Liver (tissue), 8 donors: ENCODE measurements at regions not wholly inside any gene's neighbourhood (a gene's known extent, or its start where the extent isn't known, plus 50 kb on each side); places are given as distances from the start of the nearest gene placed in this dataset.
A peak's percentile ranks its signal among the peaks of the same experiment; 100 is the strongest.

ENCODE experiments used
- DNase-seq: peaks from one replicate; pipeline ENCODE4 v3.0.0-alpha.2; 2017; ENCODE audit warnings: low spot score
- H3K27ac ChIP-seq, 2 donors: one replicate each; pipeline ENCODE4 v1.7.0; 2013; ENCODE audit warnings: inconsistent platforms in 2 of 2, low read length in 2 of 2, control low read depth in 1 of 2, low read depth in 1 of 2, mild to moderate bottlenecking in 1 of 2
- H3K27me3 ChIP-seq, 4 donors: one replicate each; pipeline versions ENCODE4 v1.6.1 to v1.7.0; 2013; ENCODE audit warnings: low read length in 3 of 4, inconsistent platforms in 1 of 4, mild to moderate bottlenecking in 1 of 4, moderate library complexity in 1 of 4; ENCODE audit not compliant: control insufficient read depth in 4 of 4, insufficient read depth in 4 of 4
- H3K36me3 ChIP-seq, 4 donors: one replicate each; pipeline versions ENCODE4 v1.6.1 to v1.7.0; 2013; ENCODE audit warnings: low read length in 3 of 4, mild to moderate bottlenecking in 3 of 4, low read depth in 1 of 4, moderate library complexity in 1 of 4; ENCODE audit not compliant: control insufficient read depth in 4 of 4, insufficient read depth in 3 of 4
- H3K4me1 ChIP-seq, 4 donors: one replicate each; pipeline versions ENCODE4 v1.6.1 to v1.7.0; 2013; ENCODE audit warnings: low read length in 3 of 4, mild to moderate bottlenecking in 3 of 4, moderate library complexity in 1 of 4; ENCODE audit not compliant: control insufficient read depth in 4 of 4, insufficient read depth in 4 of 4
- H3K4me3 ChIP-seq, 3 donors: one replicate each; pipeline versions ENCODE4 v1.6.1 to v1.7.0; 2013; ENCODE audit warnings: low read length in 3 of 3, control low read depth in 1 of 3, low read depth in 1 of 3, mild to moderate bottlenecking in 1 of 3
- H3K9ac ChIP-seq, 2 donors: one replicate each; pipeline ENCODE4 v1.7.0; 2013; ENCODE audit warnings: low read length in 2 of 2, mild to moderate bottlenecking in 2 of 2, moderate library complexity in 2 of 2, control low read depth in 1 of 2, low read depth in 1 of 2
- H3K9me3 ChIP-seq, 4 donors: one replicate each; pipeline versions ENCODE4 v1.6.1 to v1.7.0; 2013; ENCODE audit warnings: low read length in 3 of 4; ENCODE audit not compliant: control insufficient read depth in 4 of 4
- ATF3 ChIP-seq: IDR thresholded peaks from 2 replicates; pipeline ENCODE4 v1.6.1; 2016; ENCODE audit warnings: antibody characterized with exemption
- CTCF ChIP-seq: fragments of 150-350 bp; IDR thresholded peaks from 2 replicates; pipeline ENCODE4 v1.5.1; 2017; ENCODE audit warnings: improper control_type of control experiment, low read depth, low read length; ENCODE audit not compliant: missing input control
- EGR1 ChIP-seq, 2 donors: IDR thresholded peaks; 2 replicates each; pipeline ENCODE4 v1.6.1; 2016 to 2018; ENCODE audit warnings: antibody characterized with exemption in 2 of 2, low read depth in 2 of 2
- FOXA1 ChIP-seq: IDR thresholded peaks from 2 replicates; pipeline ENCODE4 v1.6.1; 2016; ENCODE audit warnings: antibody characterized with exemption
- GABPA ChIP-seq, 2 donors: IDR thresholded peaks in 1 of 2; conservative IDR thresholded peaks in 1 of 2; 2 replicates each; pipeline ENCODE4 v1.6.1; 2016; ENCODE audit warnings: antibody characterized with exemption in 2 of 2, mild to moderate bottlenecking in 1 of 2, moderate library complexity in 1 of 2
- HNF4A ChIP-seq, 2 donors: conservative IDR thresholded peaks; 2 replicates each; pipeline ENCODE4 v1.6.1; 2016; ENCODE audit warnings: antibody characterized with exemption in 2 of 2, mild to moderate bottlenecking in 2 of 2
- HNF4G ChIP-seq: IDR thresholded peaks from 2 replicates; pipeline ENCODE4 v1.6.1; 2016; ENCODE audit warnings: antibody characterized with exemption
- JUND ChIP-seq, 2 donors: IDR thresholded peaks; 2 replicates each; pipeline ENCODE4 v1.6.1; 2016; ENCODE audit warnings: antibody characterized with exemption in 2 of 2
- NR2F2 ChIP-seq: IDR thresholded peaks from 2 replicates; pipeline ENCODE4 v1.6.1; 2016; ENCODE audit warnings: antibody characterized with exemption
- RAD21 ChIP-seq, 2 donors: IDR thresholded peaks; 2 replicates each; pipeline ENCODE4 v1.6.1; 2016; ENCODE audit warnings: antibody characterized with exemption in 2 of 2, mild to moderate bottlenecking in 2 of 2
- REST ChIP-seq: IDR thresholded peaks from 2 replicates; pipeline ENCODE4 v1.6.1; 2016; ENCODE audit warnings: antibody characterized with exemption, mild to moderate bottlenecking
- RXRA ChIP-seq, 2 donors: IDR thresholded peaks; 2 replicates each; pipeline ENCODE4 v1.6.1; 2017 to 2018; ENCODE audit warnings: antibody characterized with exemption in 2 of 2, mild to moderate bottlenecking in 1 of 2
- SP1 ChIP-seq: IDR thresholded peaks from 2 replicates; pipeline ENCODE4 v1.6.1; 2018; ENCODE audit warnings: antibody characterized with exemption, mild to moderate bottlenecking
- ZBTB33 ChIP-seq: IDR thresholded peaks from 2 replicates; pipeline ENCODE4 v1.6.1; 2016; ENCODE audit warnings: antibody characterized with exemption
- WGBS: extraction: QIAGEN DNeasy Blood & Tissue Kit; methylation state at CpG from one replicate; pipeline ENCODE4 v1.1.7; 2013; 5-methylcytosine and 5-hydroxymethylcytosine counted together
- donor health status: healthy.
- donor health status: healthy.
- donor health status: healthy.
- donor health status: healthy.
- donor health status: healthy.

GRCh38 chr2:9095690-9096089 lies 92.2 kb upstream of the MBOAT2 start:
- no peak for DNase-seq
- H3K4me3 ChIP-seq = no peak overlapping the region
- WGBS = 16% methylated on average over 21 of the region's 21 CpGs
- TF ChIP-seq SP1 (peak; percentile 33), HNF4A (conservative IDR thresholded peaks at IDR 0.05) (no peak), NR2F2 (peak; percentile 66), RAD21 (IDR thresholded peaks at IDR 0.05) (peak in 1 of 2 donors; percentile 56), EGR1 (IDR thresholded peaks at IDR 0.05; ENCODE audit: low read depth in 2 of 2) (no peak), REST (no peak), JUND (IDR thresholded peaks at IDR 0.05) (no peak), FOXA1 (no peak), GABPA (IDR thresholded peaks at IDR 0.05 in 1 of 2, conservative IDR thresholded peaks at IDR 0.05 in 1 of 2) (no peak), RXRA (IDR thresholded peaks at IDR 0.05) (peak; percentile 30 to 65)
- H3K27me3 ChIP-seq = no peaks in the 10 kb centered on the region
- no peak overlapping the region for H3K9ac ChIP-seq
- peak overlapping the region in 1 of 2 donors; percentile 38 for H3K27ac ChIP-seq
- H3K4me1 ChIP-seq = peaks cover 0 to 2% (median 0%) of the 10 kb centered on the region in 4 donors
- H3K9me3 ChIP-seq = no peaks in the 10 kb centered on the region
- H3K36me3 ChIP-seq = no peaks in the 10 kb centered on the region

- Histone ChIP-seq H3K27me3 (no peaks in the 10 kb centered on the region), H3K36me3 (no peaks in the 10 kb centered on the region), H3K9me3 (no peaks in the 10 kb centered on the region), H3K9ac (no peak overlapping the region), H3K4me1 (peaks cover 0 to 2% (median 0%) of the 10 kb centered on the region in 4 donors), H3K4me3 (no peak overlapping the region), H3K27ac (no peak overlapping the region)
- WGBS = 73% methylated on average over 14 of the region's 14 CpGs
- TF ChIP-seq ZBTB33 = no peak
- no peak for DNase-seq
Measured at GRCh38 chr2:9095226-9095625, 91.7 kb upstream of the MBOAT2 start.

GRCh38 chr2:9094117-9094516 lies 90.6 kb upstream of the MBOAT2 start:
- Histone ChIP-seq H3K9ac (no peak overlapping the region), H3K4me1 (peaks cover 0 to 2% (median 0%) of the 10 kb centered on the region in 4 donors), H3K9me3 (no peaks in the 10 kb centered on the region), H3K27ac (no peak overlapping the region), H3K27me3 (no peaks in the 10 kb centered on the region), H3K4me3 (no peak overlapping the region), H3K36me3 (no peaks in the 10 kb centered on the region)
- no peak for DNase-seq
- 93% methylated on average over 14 of the region's 14 CpGs for WGBS
- TF ChIP-seq CTCF (no peak), NR2F2 (no peak), RXRA (IDR thresholded peaks at IDR 0.05) (no peak), HNF4A (conservative IDR thresholded peaks at IDR 0.05) (no peak), REST (no peak), ATF3 (no peak), HNF4G (no peak), SP1 (no peak), ZBTB33 (no peak)
